Left ventricle myocardium inferior (tissue), 1 donor: ENCODE measurements at regions not wholly inside any gene's neighbourhood (a gene's known extent, or its start where the extent isn't known, plus 50 kb on each side); places are given as distances from the start of the nearest gene placed in this dataset.

Source experiments
- DNase-seq: peaks from one replicate; pipeline ENCODE4 v3.0.0-alpha.2; 2020
- H3K27ac ChIP-seq: fragments of 200-600 bp; replicated peaks from 2 replicates; pipeline ENCODE4 v1.8.0; 2021
- H3K27me3 ChIP-seq: fragments of 200-600 bp; 2 replicates; pipeline ENCODE4 v1.8.0; 2021; ENCODE audit warnings: low read depth
- H3K36me3 ChIP-seq: fragments of 200-600 bp; 2 replicates; pipeline ENCODE4 v1.8.0; 2021
- H3K4me1 ChIP-seq: fragments of 200-600 bp; 2 replicates; pipeline ENCODE4 v1.8.0; 2021
- H3K4me3 ChIP-seq: fragments of 200-600 bp; 2 replicates; pipeline ENCODE4 v1.8.0; 2021; ENCODE audit warnings: mild to moderate bottlenecking, moderate library complexity
- H3K9me3 ChIP-seq: fragments of 200-600 bp; replicated peaks from 2 replicates; pipeline ENCODE4 v1.8.0; 2021
- intact Hi-C: fragments of 100-400 bp; cut with micrococcal nuclease; formaldehyde crosslinking; loops from one replicate; pipeline ENCODE4 v1.11.0; 2022
- TF ChIP-seq, protein P1 (sequence below): fragments of 200-600 bp; IDR thresholded peaks from 2 replicates; pipeline ENCODE4 v1.8.0; 2021; ENCODE audit warnings: antibody characterized with exemption, mild to moderate bottlenecking, borderline replicate concordance
- donor health status: DM: no; HTN: yes; CAD: no; lungs with severe emphysema.

GRCh38 chr16:5903153-5903552, 805.6 kb upstream of the EEF2KMT start:
- intact Hi-C loops = no loop called here
- Histone ChIP-seq H3K36me3 (no peaks in the 10 kb centered on the region), H3K27ac (no peak overlapping the region), H3K9me3 (peaks cover 21% of the 10 kb centered on the region), H3K4me1 (no peaks in the 10 kb centered on the region), H3K4me3 (no peak overlapping the region), H3K27me3 (no peaks in the 10 kb centered on the region)
- TF ChIP-seq, protein P1, sequence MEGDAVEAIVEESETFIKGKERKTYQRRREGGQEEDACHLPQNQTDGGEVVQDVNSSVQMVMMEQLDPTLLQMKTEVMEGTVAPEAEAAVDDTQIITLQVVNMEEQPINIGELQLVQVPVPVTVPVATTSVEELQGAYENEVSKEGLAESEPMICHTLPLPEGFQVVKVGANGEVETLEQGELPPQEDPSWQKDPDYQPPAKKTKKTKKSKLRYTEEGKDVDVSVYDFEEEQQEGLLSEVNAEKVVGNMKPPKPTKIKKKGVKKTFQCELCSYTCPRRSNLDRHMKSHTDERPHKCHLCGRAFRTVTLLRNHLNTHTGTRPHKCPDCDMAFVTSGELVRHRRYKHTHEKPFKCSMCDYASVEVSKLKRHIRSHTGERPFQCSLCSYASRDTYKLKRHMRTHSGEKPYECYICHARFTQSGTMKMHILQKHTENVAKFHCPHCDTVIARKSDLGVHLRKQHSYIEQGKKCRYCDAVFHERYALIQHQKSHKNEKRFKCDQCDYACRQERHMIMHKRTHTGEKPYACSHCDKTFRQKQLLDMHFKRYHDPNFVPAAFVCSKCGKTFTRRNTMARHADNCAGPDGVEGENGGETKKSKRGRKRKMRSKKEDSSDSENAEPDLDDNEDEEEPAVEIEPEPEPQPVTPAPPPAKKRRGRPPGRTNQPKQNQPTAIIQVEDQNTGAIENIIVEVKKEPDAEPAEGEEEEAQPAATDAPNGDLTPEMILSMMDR = no peak
- DNase-seq = no peak

DNA sequence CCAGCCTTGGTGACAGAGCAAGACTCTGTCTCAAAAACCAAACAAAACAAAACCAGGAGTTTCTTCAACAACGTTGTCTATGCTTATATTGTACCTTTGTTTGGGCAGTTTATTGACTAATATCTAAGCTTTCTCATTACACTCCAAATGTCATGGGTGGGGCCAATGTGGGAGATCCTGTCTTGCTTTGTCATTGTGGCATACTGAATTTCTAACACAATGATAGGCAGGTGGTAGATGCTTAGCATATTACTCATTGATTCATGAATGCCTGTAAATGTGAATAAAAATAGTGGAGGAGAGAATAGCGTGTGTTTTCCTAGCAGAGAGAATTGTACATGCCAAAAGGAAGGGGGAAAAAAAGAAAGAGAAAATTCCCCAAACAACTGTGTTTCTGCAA, 802.5 kb upstream of the EEF2KMT start:
- Histone ChIP-seq H3K36me3 (no peaks in the 10 kb centered on the region), H3K27me3 (no peaks in the 10 kb centered on the region), H3K9me3 (peaks cover 21% of the 10 kb centered on the region), H3K27ac (no peak overlapping the region), H3K4me1 (no peaks in the 10 kb centered on the region), H3K4me3 (no peak overlapping the region)
- intact Hi-C loops = no loop called here
- TF ChIP-seq, protein P1 = no peak
- DNase-seq = no peak

GRCh38 chr16:5895976-5896375, 798.4 kb upstream of the EEF2KMT start:
- H3K27ac ChIP-seq = no peak overlapping the region
- intact Hi-C loops = no loop called here

DNA sequence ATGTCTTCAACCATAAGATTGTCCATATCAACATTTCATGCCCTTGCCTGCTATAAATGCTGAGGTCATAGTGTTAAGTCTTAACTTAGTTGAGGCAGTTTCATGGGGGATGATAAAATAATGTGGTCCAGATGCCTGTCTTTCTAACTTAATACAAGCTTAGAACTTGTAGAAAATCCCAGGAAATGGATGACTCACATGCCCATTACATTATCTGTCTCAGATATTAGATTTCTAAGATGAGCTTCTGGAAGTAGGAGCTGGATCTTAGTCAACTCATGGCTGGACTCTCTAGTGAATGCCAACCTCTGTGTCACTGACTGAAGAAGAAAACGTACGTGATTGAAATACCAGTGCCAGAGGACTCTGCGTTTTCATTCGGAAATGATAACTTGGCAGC, 797.5 kb upstream of the EEF2KMT start:
- Histone ChIP-seq H3K4me1 (no peaks in the 10 kb centered on the region), H3K9me3 (peaks cover 11% of the 10 kb centered on the region), H3K27ac (no peak overlapping the region), H3K36me3 (no peaks in the 10 kb centered on the region), H3K4me3 (no peak overlapping the region), H3K27me3 (no peaks in the 10 kb centered on the region)
- TF ChIP-seq, protein P1 = no peak
- intact Hi-C loops = no loop called here
- DNase-seq = no peak

More at GRCh38 chr16:5895976-5896375, 798.4 kb upstream of the EEF2KMT start:
- H3K9me3 ChIP-seq = peaks cover 19% of the 10 kb centered on the region
- no peaks in the 10 kb centered on the region for H3K4me1 ChIP-seq
- no peak overlapping the region for H3K4me3 ChIP-seq
- H3K27me3 ChIP-seq = no peaks in the 10 kb centered on the region
- H3K36me3 ChIP-seq = no peaks in the 10 kb centered on the region
- no peak for DNase-seq
- TF ChIP-seq, protein P1 = no peak

DNA sequence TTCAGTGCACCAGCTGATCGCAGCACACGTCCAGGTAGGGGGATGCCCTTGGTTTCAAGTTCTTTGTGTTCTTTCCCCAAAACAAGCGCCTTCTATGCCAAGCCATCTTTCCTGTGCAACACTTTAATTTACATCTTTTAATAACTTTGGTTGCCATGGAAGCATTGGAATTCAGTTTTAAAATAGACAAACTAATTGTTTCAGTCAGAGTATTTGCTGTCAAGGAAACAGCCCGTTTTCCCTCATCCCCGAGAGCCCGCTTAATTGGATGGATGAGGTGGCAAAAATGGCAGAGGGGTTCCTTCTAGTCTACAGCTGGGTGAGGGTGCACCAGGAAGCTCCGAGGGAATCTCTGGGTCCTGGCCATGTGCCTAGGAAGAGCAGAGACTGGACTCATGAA, 793.7 kb upstream of the EEF2KMT start:
- H3K27ac ChIP-seq = no peak overlapping the region
- H3K9me3 ChIP-seq = no peaks in the 10 kb centered on the region
- intact Hi-C loops = no loop called here
- H3K36me3 ChIP-seq = no peaks in the 10 kb centered on the region
- TF ChIP-seq, protein P1 = no peak
- H3K27me3 ChIP-seq = peaks cover 5% of the 10 kb centered on the region
- H3K4me1 ChIP-seq = no peaks in the 10 kb centered on the region
- DNase-seq = no peak
- no peak overlapping the region for H3K4me3 ChIP-seq

DNA sequence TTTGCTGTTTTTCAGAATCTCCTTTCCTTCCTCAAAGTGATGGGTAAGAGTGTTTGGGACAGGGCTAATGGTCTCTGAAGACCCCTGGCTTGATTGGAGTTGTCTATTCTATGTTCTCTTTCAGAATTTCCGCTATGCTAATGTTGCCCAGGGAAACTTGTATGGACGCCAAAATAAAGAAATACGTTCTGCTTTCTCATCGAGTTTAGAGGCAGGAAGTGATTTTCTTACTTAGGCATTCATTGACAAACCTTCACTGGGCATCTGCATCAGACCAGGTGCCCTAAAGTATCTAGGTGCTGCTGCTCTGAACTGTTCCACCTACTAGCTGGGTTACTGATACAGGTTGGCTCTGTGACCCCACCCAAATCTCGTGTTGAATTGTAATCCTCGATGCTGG, 787.9 kb upstream of the EEF2KMT start:
- Histone ChIP-seq H3K4me3 (no peak overlapping the region), H3K4me1 (no peaks in the 10 kb centered on the region), H3K36me3 (no peaks in the 10 kb centered on the region), H3K9me3 (no peaks in the 10 kb centered on the region), H3K27ac (no peak overlapping the region), H3K27me3 (peaks cover 10% of the 10 kb centered on the region)
- intact Hi-C loops = no loop called here
- TF ChIP-seq, protein P1 = no peak
- DNase-seq = no peak
